ENCODE measurements at regions not wholly inside any gene's neighbourhood (a gene's known extent, or its start where the extent isn't known, plus 50 kb on each side); places are given as distances from the start of the nearest gene placed in this dataset.

- H3K9me2 ChIP-seq (replicated peaks; ENCODE audit: low read depth, low read length): no peaks in the 10 kb centered on the region
- no peaks in the 10 kb centered on the region for H4K20me1 ChIP-seq (ENCODE audit: insufficient read depth, low read length, poor library complexity, severe bottlenecking)
- no peaks in the 10 kb centered on the region for H3K4me1 ChIP-seq (ENCODE audit: insufficient read depth, low read length, poor library complexity, severe bottlenecking)
- H3F3A ChIP-seq (ENCODE audit: low read depth): no peaks in the 10 kb centered on the region
- no peak overlapping the region for H2AFZ ChIP-seq (ENCODE audit: low read length)
- H3K4me2 ChIP-seq (ENCODE audit: low read depth, low read length, poor library complexity, severe bottlenecking): no peak overlapping the region
- H3K9me3 ChIP-seq (ENCODE audit: insufficient read depth, low read depth, low read length): peaks cover 4% of the 10 kb centered on the region; the same call in 1 of the 2 replicates
- H3K9ac ChIP-seq (ENCODE audit: low read depth, low read length, poor library complexity, severe bottlenecking): no peak overlapping the region
- no peaks in the 10 kb centered on the region for H3K36me3 ChIP-seq (ENCODE audit: insufficient read depth, low read length)
- H3K79me2 ChIP-seq (ENCODE audit: insufficient read depth, low read length): no peaks in the 10 kb centered on the region
- no peaks in the 10 kb centered on the region for H3K27me3 ChIP-seq (ENCODE audit: insufficient read depth, low read length, poor library complexity, severe bottlenecking)
- no peak for TF ChIP-seq CTCF (conservative IDR thresholded peaks at IDR 0.05; ENCODE audit: low read length)
- no peak for TF ChIP-seq EZH2phosphoT487 (IDR thresholded peaks at IDR 0.05; ENCODE audit: borderline replicate concordance)
- no peak overlapping the region for H3K4me3 ChIP-seq (ENCODE audit: low read length, poor library complexity, severe bottlenecking)
Measured at GRCh38 chr10:37479469-37479868, 354.1 kb downstream of the ANKRD30A start.

- no peak overlapping the region for H2AFZ ChIP-seq (ENCODE audit: low read length)
- no peak overlapping the region for H3K9ac ChIP-seq (ENCODE audit: low read depth, low read length, poor library complexity, severe bottlenecking)
- no peaks in the 10 kb centered on the region for H3F3A ChIP-seq (ENCODE audit: low read depth)
- no peaks in the 10 kb centered on the region for H3K36me3 ChIP-seq (ENCODE audit: insufficient read depth, low read length)
- TF ChIP-seq CTCF (conservative IDR thresholded peaks at IDR 0.05; ENCODE audit: low read length) (no peak), EZH2phosphoT487 (IDR thresholded peaks at IDR 0.05; ENCODE audit: borderline replicate concordance) (no peak)
- no peaks in the 10 kb centered on the region for H4K20me1 ChIP-seq (ENCODE audit: insufficient read depth, low read length, poor library complexity, severe bottlenecking)
- no peaks in the 10 kb centered on the region for H3K27me3 ChIP-seq (ENCODE audit: insufficient read depth, low read length, poor library complexity, severe bottlenecking)
- H3K4me3 ChIP-seq (ENCODE audit: low read length, poor library complexity, severe bottlenecking): no peak overlapping the region
- no peaks in the 10 kb centered on the region for H3K79me2 ChIP-seq (ENCODE audit: insufficient read depth, low read length)
- H3K9me2 ChIP-seq (replicated peaks; ENCODE audit: low read depth, low read length): no peaks in the 10 kb centered on the region
- H3K4me2 ChIP-seq (ENCODE audit: low read depth, low read length, poor library complexity, severe bottlenecking): no peak overlapping the region
- H3K9me3 ChIP-seq (ENCODE audit: insufficient read depth, low read depth, low read length): no peaks in the 10 kb centered on the region
- H3K4me1 ChIP-seq (ENCODE audit: insufficient read depth, low read length, poor library complexity, severe bottlenecking): no peaks in the 10 kb centered on the region
Measured at GRCh38 chr10:37478381-37478780, 353.0 kb downstream of the ANKRD30A start.

- no peaks in the 10 kb centered on the region for H3K36me3 ChIP-seq (ENCODE audit: insufficient read depth, low read length)
- H3K9ac ChIP-seq (ENCODE audit: low read depth, low read length, poor library complexity, severe bottlenecking): no peak overlapping the region
- no peaks in the 10 kb centered on the region for H3K27me3 ChIP-seq (ENCODE audit: insufficient read depth, low read length, poor library complexity, severe bottlenecking)
- H3K4me1 ChIP-seq (ENCODE audit: insufficient read depth, low read length, poor library complexity, severe bottlenecking): no peaks in the 10 kb centered on the region
- no peak overlapping the region for H3K4me3 ChIP-seq (ENCODE audit: low read length, poor library complexity, severe bottlenecking)
- H3K9me2 ChIP-seq (replicated peaks; ENCODE audit: low read depth, low read length): no peaks in the 10 kb centered on the region
- no peak for TF ChIP-seq EZH2phosphoT487 (IDR thresholded peaks at IDR 0.05; ENCODE audit: borderline replicate concordance)
- TF ChIP-seq CTCF (conservative IDR thresholded peaks at IDR 0.05; ENCODE audit: low read length): no peak
- H2AFZ ChIP-seq (ENCODE audit: low read length): no peak overlapping the region
- H3F3A ChIP-seq (ENCODE audit: low read depth): no peaks in the 10 kb centered on the region
- H4K20me1 ChIP-seq (ENCODE audit: insufficient read depth, low read length, poor library complexity, severe bottlenecking): no peaks in the 10 kb centered on the region
- no peaks in the 10 kb centered on the region; the same call in 1 of the 2 replicates for H3K9me3 ChIP-seq (ENCODE audit: insufficient read depth, low read depth, low read length)
- H3K4me2 ChIP-seq (ENCODE audit: low read depth, low read length, poor library complexity, severe bottlenecking): no peak overlapping the region
- no peaks in the 10 kb centered on the region for H3K79me2 ChIP-seq (ENCODE audit: insufficient read depth, low read length)
Measured at GRCh38 chr10:37476285-37476684, 350.9 kb downstream of the ANKRD30A start.

Measured in Loucy (cell line).